Neural cell (in vitro differentiated cells): ENCODE measurements at regions not wholly inside any gene's neighbourhood (a gene's known extent, or its start where the extent isn't known, plus 50 kb on each side); places are given as distances from the start of the nearest gene placed in this dataset.

Source experiments
- CTCF ChIP-seq: fragments of 450-650 bp; IDR thresholded peaks from 2 replicates; pipeline ENCODE4 v1.5.1; 2014; ENCODE audit warnings: antibody characterized with exemption, mild to moderate bottlenecking, moderate library complexity; ENCODE audit not compliant: poor library complexity, severe bottlenecking
- EP300 ChIP-seq: fragments of 450-650 bp; conservative IDR thresholded peaks from 2 replicates; pipeline ENCODE4 v1.6.1; 2014; ENCODE audit warnings: antibody characterized with exemption, mild to moderate bottlenecking, moderate library complexity; ENCODE audit not compliant: poor library complexity, severe bottlenecking
- EZH2 ChIP-seq: fragments of 200-600, 300-800 bp; shearing (Covaris generic), sonication (generic); IDR thresholded peaks from 2 replicates; pipeline ENCODE4 v1.6.1; 2014; ENCODE audit warnings: antibody characterized with exemption, low read length, borderline replicate concordance, mild to moderate bottlenecking; ENCODE audit not compliant: insufficient read depth, poor library complexity, severe bottlenecking
- POLR2AphosphoS5 ChIP-seq: IDR thresholded peaks from 2 replicates; pipeline ENCODE4 v1.6.1; 2012
- SMC3 ChIP-seq: fragments of 450-650 bp; conservative IDR thresholded peaks from 2 replicates; pipeline ENCODE4 v1.6.1; 2014; ENCODE audit warnings: antibody characterized with exemption, mild to moderate bottlenecking, moderate library complexity; ENCODE audit not compliant: poor library complexity

GRCh38 chr3:24006-24405, 172.6 kb upstream of the CHL1 start:
- TF ChIP-seq CTCF = no peak
- TF ChIP-seq EP300 = no peak
- no peak for TF ChIP-seq POLR2AphosphoS5
- no peak for TF ChIP-seq EZH2
- TF ChIP-seq SMC3 = no peak
